ENCODE measurements at regions not wholly inside any gene's neighbourhood (a gene's known extent, or its start where the extent isn't known, plus 50 kb on each side); places are given as distances from the start of the nearest gene placed in this dataset.

DNA sequence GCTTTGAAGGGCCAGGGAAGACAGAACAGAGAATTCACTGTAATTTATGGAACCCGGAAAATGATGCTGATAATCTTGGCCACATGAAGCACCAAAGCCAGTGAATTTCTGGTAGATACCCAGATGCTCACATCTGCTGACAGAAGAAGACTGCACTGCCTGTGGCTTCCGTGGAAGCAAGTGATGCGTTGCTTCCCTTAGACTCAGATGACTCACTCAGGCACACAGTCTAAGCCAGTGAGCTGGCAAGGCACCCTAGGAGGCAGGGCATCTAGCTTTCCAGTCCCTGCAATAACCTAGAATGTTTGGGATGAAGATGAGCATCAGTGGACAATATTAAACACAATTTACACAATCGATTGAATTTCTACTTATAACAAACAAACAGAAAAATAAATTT is 284.7 kb downstream of the CMPK2 start:
- DNase-seq (ENCODE audit: low read depth): no peak
- TF ChIP-seq, protein P1, sequence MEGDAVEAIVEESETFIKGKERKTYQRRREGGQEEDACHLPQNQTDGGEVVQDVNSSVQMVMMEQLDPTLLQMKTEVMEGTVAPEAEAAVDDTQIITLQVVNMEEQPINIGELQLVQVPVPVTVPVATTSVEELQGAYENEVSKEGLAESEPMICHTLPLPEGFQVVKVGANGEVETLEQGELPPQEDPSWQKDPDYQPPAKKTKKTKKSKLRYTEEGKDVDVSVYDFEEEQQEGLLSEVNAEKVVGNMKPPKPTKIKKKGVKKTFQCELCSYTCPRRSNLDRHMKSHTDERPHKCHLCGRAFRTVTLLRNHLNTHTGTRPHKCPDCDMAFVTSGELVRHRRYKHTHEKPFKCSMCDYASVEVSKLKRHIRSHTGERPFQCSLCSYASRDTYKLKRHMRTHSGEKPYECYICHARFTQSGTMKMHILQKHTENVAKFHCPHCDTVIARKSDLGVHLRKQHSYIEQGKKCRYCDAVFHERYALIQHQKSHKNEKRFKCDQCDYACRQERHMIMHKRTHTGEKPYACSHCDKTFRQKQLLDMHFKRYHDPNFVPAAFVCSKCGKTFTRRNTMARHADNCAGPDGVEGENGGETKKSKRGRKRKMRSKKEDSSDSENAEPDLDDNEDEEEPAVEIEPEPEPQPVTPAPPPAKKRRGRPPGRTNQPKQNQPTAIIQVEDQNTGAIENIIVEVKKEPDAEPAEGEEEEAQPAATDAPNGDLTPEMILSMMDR (conservative IDR thresholded peaks at IDR 0.05; ENCODE audit: control insufficient read depth, insufficient read depth, low read depth, low read length): no peak
- H3K4me3 ChIP-seq (ENCODE audit: control insufficient read depth, low read depth, low read length): no peak overlapping the region

DNA sequence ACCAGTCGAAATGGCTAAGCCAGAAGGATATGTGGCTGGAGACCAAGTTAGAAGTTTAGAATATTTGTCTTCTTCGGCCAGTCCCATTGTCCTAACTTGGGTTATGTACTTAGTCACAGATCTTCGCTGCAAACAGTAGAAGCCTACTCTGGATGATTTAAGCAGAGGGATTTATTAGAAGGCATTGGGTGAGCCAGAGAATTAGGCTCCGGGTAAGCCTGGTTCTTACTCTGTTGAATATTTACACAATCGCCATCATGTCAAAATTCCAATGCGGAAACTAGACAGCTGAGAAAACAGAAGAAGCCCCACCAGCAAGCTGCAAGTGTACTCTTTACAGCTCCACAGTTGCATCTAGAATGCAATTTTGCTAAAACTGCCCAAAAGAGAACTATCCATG is 276.6 kb downstream of the CMPK2 start:
- H3K4me3 ChIP-seq (ENCODE audit: control insufficient read depth, low read depth, low read length): no peak overlapping the region
- no peak for DNase-seq (ENCODE audit: low read depth)
- TF ChIP-seq, protein P1 (conservative IDR thresholded peaks at IDR 0.05; ENCODE audit: control insufficient read depth, insufficient read depth, low read depth, low read length): no peak

DNA sequence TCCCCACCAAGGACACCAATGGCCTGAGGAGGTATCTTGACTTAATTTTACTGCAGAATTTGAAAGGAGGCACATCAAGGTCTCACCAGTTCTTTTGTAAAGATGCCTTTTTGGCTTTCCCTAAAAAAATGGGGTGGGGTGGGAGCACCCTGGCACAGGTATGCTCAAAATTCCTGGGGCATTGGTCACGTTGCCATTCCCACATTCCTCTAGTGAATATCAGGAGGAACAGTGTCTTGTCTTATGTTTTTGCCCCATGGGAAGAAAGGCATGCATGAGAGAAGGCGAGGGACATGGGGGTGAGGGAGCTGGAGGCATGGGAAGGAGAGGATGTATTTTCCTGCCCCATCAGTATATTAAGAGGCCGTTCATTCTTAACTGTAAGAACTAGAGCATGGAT is 275.3 kb downstream of the CMPK2 start:
- no peak overlapping the region for H3K4me3 ChIP-seq (ENCODE audit: control insufficient read depth, low read depth, low read length)
- no peak for DNase-seq (ENCODE audit: low read depth)
- TF ChIP-seq, protein P1 (conservative IDR thresholded peaks at IDR 0.05; ENCODE audit: control insufficient read depth, insufficient read depth, low read depth, low read length): no peak

DNA sequence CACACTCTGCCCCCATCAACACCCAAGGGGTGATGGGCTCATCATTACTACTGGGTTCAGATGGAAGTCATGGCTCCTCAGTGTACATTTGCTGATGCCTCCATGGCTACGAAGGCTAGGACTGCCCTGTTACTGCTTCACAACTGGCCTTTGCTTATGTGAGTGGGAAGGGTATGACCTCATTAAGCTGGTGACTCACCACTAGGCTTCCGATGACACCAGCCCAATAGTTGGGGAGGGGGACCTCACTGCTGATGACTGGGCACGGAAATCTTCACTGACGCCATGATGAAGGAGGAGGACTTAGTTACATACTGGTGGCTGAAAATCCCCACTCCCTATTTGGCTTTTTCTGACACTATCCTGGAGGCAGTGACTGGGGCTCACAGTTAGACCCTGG is 263.2 kb downstream of the CMPK2 start:
- DNase-seq (ENCODE audit: low read depth): no peak

DNA sequence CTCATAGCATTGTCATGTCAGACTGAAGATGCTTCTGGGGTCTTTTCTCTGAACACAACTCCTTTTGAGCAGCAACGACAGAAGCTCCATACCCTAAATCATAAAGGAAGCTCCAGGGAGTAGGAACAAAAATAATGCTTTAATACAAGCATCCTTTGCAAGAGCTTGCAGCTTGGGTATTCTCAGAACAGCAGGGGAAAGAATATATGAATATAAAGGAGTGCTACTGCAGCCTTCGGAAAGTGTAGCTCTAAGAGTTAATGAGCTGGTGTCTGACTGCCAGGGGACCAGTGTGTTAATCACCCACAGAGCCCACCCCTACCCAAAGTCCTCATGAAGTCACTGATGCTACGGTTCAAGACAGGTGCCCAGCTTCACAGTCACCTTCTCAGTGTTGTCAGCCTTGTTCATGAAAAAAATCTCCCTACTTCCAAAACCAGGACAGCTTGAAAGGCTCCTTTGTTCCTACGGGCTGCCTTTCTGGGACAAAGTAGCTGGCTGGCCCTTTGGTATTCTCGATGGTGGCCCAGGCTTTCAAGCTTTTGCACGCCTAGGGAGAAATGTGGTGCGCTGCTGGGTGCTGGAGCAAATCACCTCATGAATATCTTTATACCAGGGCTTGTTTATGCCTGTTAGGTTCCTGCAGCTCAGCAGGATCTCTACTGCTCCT is 259.7 kb downstream of the CMPK2 start:
- DNase-seq (ENCODE audit: low read depth): no peak
- no peak overlapping the region for H3K4me3 ChIP-seq (ENCODE audit: control insufficient read depth, low read depth, low read length)
- TF ChIP-seq, protein P1 (conservative IDR thresholded peaks at IDR 0.05; ENCODE audit: control insufficient read depth, insufficient read depth, low read depth, low read length): no peak

More for the DNA sequence above, 263.2 kb downstream of the CMPK2 start:
- no peak overlapping the region for H3K4me3 ChIP-seq (ENCODE audit: control insufficient read depth, low read depth, low read length)
- TF ChIP-seq, protein P1 (conservative IDR thresholded peaks at IDR 0.05; ENCODE audit: control insufficient read depth, insufficient read depth, low read depth, low read length): no peak

DNA sequence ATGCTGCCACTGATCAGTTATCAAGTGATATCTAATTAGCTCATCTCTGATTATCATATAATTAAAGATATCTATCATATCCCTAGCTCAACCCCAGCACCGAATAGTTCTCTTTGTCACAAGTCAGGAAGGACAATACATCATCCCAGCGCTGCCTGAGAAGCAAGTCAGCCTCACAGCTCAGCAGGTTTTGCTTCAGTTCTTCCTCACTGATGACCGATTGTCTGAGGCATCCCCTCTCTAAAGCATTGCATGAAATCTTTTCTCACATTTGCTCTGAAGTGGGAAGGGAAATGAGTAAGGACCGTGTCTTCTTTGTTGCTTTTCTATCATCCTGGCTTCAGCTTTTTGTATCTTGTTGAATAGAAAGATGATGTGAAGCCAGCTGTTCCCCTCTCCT is 247.9 kb downstream of the CMPK2 start:
- no peak for DNase-seq (ENCODE audit: low read depth)
- H3K4me3 ChIP-seq (ENCODE audit: control insufficient read depth, low read depth, low read length): no peak overlapping the region
- TF ChIP-seq, protein P1 (conservative IDR thresholded peaks at IDR 0.05; ENCODE audit: control insufficient read depth, insufficient read depth, low read depth, low read length): no peak

DNA sequence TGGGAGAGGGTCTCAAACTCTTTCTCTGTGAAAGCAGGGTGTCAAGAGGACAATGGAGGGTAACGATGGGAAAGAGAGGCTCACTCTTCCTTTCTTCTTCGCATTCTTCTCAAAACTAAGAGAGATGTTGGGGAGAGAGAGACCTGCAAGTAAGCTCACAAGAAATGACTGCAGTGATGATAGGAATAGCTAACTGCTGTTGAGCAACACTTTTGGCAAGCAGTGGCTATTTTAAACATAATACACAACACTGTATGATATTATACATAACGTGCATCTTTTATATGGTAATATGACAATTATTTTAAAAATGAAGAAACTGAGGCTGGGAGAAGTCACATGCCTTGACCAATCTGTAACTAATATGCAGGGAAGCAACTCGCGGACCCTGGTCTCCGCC is 247.5 kb downstream of the CMPK2 start:
- H3K4me3 ChIP-seq (ENCODE audit: control insufficient read depth, low read depth, low read length): no peak overlapping the region
- no peak for DNase-seq (ENCODE audit: low read depth)
- TF ChIP-seq, protein P1 (conservative IDR thresholded peaks at IDR 0.05; ENCODE audit: control insufficient read depth, insufficient read depth, low read depth, low read length): no peak
